ENCODE measurements at regions not wholly inside any gene's neighbourhood (a gene's known extent, or its start where the extent isn't known, plus 50 kb on each side); places are given as distances from the start of the nearest gene placed in this dataset.

- no peak overlapping the region for H3K4me3 ChIP-seq (ENCODE audit: low read depth, low read length)
- no peaks in the 10 kb centered on the region; the same call in 1 of the 2 replicates for H3K4me1 ChIP-seq (ENCODE audit: control insufficient read depth, insufficient read depth, low read length)
- ChIA-PET CTCF (interaction anchor here (0.6 to 4.0 kb wide), 6 partner anchors 45 to 703 kb away, joined by 3 to 18 read pairs (median 4); no protein-coding TSS in a partner anchor), POLR2A (no interaction called here)
- H3K9me3 ChIP-seq (ENCODE audit: control insufficient read depth, insufficient read depth, low read depth, low read length), result no peaks in the 10 kb centered on the region
- TF ChIP-seq ZNF623 (tag by site-specific recombination; IDR thresholded peaks at IDR 0.05) (no peak), ZNF555 (tag by site-specific recombination; conservative IDR thresholded peaks at IDR 0.05) (no peak), ZNF174 (tag by site-specific recombination; IDR thresholded peaks at IDR 0.05) (no peak), SALL2 (tag by site-specific recombination; IDR thresholded peaks at IDR 0.05; ENCODE audit: borderline replicate concordance) (no peak), SP3 (tag by site-specific recombination; IDR thresholded peaks at IDR 0.05) (no peak), ZNF114 (tag by site-specific recombination; IDR thresholded peaks at IDR 0.05) (no peak), ZNF274 (IDR thresholded peaks at IDR 0.05; ENCODE audit: low read length) (no peak), ZNF274 (tag by site-specific recombination; IDR thresholded peaks at IDR 0.05; ENCODE audit: borderline replicate concordance) (no peak), ZNF645 (tag by site-specific recombination; IDR thresholded peaks at IDR 0.05) (no peak), ZNF548 (tag by site-specific recombination; IDR thresholded peaks at IDR 0.05) (no peak), ZNF654 (tag by site-specific recombination; IDR thresholded peaks at IDR 0.05; ENCODE audit: low read depth) (no peak), FEZF1 (tag by site-specific recombination; IDR thresholded peaks at IDR 0.05) (no peak), ZNF544 (tag by site-specific recombination; IDR thresholded peaks at IDR 0.05) (no peak)
- TF ChIP-seq, protein P1, sequence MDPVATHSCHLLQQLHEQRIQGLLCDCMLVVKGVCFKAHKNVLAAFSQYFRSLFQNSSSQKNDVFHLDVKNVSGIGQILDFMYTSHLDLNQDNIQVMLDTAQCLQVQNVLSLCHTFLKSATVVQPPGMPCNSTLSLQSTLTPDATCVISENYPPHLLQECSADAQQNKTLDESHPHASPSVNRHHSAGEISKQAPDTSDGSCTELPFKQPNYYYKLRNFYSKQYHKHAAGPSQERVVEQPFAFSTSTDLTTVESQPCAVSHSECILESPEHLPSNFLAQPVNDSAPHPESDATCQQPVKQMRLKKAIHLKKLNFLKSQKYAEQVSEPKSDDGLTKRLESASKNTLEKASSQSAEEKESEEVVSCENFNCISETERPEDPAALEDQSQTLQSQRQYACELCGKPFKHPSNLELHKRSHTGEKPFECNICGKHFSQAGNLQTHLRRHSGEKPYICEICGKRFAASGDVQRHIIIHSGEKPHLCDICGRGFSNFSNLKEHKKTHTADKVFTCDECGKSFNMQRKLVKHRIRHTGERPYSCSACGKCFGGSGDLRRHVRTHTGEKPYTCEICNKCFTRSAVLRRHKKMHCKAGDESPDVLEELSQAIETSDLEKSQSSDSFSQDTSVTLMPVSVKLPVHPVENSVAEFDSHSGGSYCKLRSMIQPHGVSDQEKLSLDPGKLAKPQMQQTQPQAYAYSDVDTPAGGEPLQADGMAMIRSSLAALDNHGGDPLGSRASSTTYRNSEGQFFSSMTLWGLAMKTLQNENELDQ (tag by site-specific recombination; IDR thresholded peaks at IDR 0.05; ENCODE audit: low read depth), result no peak
- TF ChIP-seq, protein P2, sequence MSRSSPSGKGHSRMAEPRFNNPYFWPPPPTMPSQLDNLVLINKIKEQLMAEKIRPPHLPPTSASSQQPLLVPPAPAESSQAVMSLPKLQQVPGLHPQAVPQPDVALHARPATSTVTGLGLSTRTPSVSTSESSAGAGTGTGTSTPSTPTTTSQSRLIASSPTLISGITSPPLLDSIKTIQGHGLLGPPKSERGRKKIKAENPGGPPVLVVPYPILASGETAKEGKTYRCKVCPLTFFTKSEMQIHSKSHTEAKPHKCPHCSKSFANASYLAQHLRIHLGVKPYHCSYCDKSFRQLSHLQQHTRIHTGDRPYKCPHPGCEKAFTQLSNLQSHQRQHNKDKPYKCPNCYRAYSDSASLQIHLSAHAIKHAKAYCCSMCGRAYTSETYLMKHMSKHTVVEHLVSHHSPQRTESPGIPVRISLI (tag by site-specific recombination; IDR thresholded peaks at IDR 0.05), result no peak
- TF ChIP-seq, protein P3, sequence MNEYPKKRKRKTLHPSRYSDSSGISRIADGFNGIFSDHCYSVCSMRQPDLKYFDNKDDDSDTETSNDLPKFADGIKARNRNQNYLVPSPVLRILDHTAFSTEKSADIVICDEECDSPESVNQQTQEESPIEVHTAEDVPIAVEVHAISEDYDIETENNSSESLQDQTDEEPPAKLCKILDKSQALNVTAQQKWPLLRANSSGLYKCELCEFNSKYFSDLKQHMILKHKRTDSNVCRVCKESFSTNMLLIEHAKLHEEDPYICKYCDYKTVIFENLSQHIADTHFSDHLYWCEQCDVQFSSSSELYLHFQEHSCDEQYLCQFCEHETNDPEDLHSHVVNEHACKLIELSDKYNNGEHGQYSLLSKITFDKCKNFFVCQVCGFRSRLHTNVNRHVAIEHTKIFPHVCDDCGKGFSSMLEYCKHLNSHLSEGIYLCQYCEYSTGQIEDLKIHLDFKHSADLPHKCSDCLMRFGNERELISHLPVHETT (tag by site-specific recombination; IDR thresholded peaks at IDR 0.05), result no peak
- no peaks in the 10 kb centered on the region for H3K36me3 ChIP-seq (ENCODE audit: control insufficient read depth in 2 of 2, insufficient read depth in 1 of 2, low read length in 2 of 2)
- no peak overlapping the region for H3K27ac ChIP-seq (ENCODE audit: extremely low read depth, low read depth, low read length)
Observed at GRCh38 chr6:85125526-85125925, 324.4 kb upstream of the NT5E start.

GRCh38 chr6:85124472-85125354 lies 325.2 kb upstream of the NT5E start:
- Histone ChIP-seq H3K36me3 (ENCODE audit: control insufficient read depth in 2 of 2, insufficient read depth in 1 of 2, low read length in 2 of 2) (no peaks in the 10 kb centered on the region), H3K4me3 (ENCODE audit: low read depth, low read length) (no peak overlapping the region), H3K27ac (ENCODE audit: extremely low read depth, low read depth, low read length) (no peak overlapping the region), H3K9me3 (ENCODE audit: control insufficient read depth, insufficient read depth, low read depth, low read length) (no peaks in the 10 kb centered on the region), H3K4me1 (ENCODE audit: control insufficient read depth, insufficient read depth, low read length) (no peaks in the 10 kb centered on the region; the same call in 1 of the 2 replicates)
- ChIA-PET CTCF (interaction anchor here (0.6 to 2.3 kb wide), 6 partner anchors 44 to 698 kb away, joined by 3 to 9 read pairs (median 3); no protein-coding TSS in a partner anchor), POLR2A (no interaction called here)
- TF ChIP-seq, protein P4, sequence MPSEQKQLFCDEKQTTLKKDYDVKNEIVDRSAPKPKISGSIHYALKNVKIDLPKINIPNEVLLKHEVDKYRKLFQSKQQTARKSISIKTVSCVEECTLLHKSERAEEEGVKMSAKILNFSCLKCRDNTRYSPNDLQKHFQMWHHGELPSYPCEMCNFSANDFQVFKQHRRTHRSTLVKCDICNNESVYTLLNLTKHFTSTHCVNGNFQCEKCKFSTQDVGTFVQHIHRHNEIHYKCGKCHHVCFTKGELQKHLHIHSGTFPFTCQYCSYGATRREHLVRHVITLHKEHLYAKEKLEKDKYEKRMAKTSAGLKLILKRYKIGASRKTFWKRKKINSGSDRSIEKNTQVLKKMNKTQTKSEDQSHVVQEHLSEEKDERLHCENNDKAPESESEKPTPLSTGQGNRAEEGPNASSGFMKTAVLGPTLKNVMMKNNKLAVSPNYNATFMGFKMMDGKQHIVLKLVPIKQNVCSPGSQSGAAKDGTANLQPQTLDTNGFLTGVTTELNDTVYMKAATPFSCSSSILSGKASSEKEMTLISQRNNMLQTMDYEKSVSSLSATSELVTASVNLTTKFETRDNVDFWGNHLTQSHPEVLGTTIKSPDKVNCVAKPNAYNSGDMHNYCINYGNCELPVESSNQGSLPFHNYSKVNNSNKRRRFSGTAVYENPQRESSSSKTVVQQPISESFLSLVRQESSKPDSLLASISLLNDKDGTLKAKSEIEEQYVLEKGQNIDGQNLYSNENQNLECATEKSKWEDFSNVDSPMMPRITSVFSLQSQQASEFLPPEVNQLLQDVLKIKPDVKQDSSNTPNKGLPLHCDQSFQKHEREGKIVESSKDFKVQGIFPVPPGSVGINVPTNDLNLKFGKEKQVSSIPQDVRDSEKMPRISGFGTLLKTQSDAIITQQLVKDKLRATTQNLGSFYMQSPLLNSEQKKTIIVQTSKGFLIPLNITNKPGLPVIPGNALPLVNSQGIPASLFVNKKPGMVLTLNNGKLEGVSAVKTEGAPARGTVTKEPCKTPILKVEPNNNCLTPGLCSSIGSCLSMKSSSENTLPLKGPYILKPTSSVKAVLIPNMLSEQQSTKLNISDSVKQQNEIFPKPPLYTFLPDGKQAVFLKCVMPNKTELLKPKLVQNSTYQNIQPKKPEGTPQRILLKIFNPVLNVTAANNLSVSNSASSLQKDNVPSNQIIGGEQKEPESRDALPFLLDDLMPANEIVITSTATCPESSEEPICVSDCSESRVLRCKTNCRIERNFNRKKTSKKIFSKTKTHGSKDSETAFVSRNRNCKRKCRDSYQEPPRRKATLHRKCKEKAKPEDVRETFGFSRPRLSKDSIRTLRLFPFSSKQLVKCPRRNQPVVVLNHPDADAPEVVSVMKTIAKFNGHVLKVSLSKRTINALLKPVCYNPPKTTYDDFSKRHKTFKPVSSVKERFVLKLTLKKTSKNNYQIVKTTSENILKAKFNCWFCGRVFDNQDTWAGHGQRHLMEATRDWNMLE (tag by site-specific recombination; conservative IDR thresholded peaks at IDR 0.05; ENCODE audit: low read depth), result 0 out of 2 replicates have a peak, but pooled peaks have one; percentile 13
- no peak for TF ChIP-seq ZNF488 (tag by site-specific recombination; IDR thresholded peaks at IDR 0.05)
- TF ChIP-seq, protein P5, sequence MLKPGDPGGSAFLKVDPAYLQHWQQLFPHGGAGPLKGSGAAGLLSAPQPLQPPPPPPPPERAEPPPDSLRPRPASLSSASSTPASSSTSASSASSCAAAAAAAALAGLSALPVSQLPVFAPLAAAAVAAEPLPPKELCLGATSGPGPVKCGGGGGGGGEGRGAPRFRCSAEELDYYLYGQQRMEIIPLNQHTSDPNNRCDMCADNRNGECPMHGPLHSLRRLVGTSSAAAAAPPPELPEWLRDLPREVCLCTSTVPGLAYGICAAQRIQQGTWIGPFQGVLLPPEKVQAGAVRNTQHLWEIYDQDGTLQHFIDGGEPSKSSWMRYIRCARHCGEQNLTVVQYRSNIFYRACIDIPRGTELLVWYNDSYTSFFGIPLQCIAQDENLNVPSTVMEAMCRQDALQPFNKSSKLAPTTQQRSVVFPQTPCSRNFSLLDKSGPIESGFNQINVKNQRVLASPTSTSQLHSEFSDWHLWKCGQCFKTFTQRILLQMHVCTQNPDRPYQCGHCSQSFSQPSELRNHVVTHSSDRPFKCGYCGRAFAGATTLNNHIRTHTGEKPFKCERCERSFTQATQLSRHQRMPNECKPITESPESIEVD (tag by site-specific recombination; IDR thresholded peaks at IDR 0.05), result peak; percentile 77
